ENCODE measurements at regions not wholly inside any gene's neighbourhood (a gene's known extent, or its start where the extent isn't known, plus 50 kb on each side); places are given as distances from the start of the nearest gene placed in this dataset.
"Not testable (repeated sequence)": the region's sequence is repeated elsewhere in the genome, so short reads cannot be mapped to it uniquely, and the experiment has no call there.

DNA sequence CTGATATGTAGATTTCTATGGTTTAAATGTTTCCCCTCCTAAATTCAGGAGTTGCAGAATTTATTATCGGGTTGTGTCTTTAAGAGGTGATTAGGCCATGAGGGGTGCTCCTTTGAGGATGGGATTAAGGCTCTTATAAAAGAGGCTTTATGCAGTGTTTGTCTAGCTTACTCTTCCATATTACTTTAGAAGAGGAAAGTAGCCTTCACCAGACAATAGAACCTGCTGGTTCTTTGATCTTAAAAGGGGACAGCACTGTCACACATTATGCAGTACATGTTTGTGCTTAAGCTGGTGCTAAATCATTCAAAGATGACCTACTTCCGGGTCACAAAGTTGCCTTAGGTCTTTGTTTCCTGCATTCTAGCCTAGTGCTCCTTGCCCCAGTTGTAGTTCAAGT, 81.0 kb downstream of the CPXCR1 start:
- H3K79me2 ChIP-seq (ENCODE audit: insufficient read depth, low read depth) = no peaks in the 10 kb centered on the region
- H3K9ac ChIP-seq = no peak overlapping the region
- H3K36me3 ChIP-seq (ENCODE audit: insufficient read depth) = no peaks in the 10 kb centered on the region
- no peaks in the 10 kb centered on the region for H3K4me1 ChIP-seq (ENCODE audit: low read depth, poor library complexity, severe bottlenecking)
- H4K20me1 ChIP-seq (ENCODE audit: insufficient read depth) = no peaks in the 10 kb centered on the region
- H3K27me3 ChIP-seq (ENCODE audit: insufficient read depth, low read depth) = no peaks in the 10 kb centered on the region
- no peak overlapping the region for H3K4me3 ChIP-seq (IDR thresholded peaks at IDR 0.05; ENCODE audit: insufficient read depth, low read depth, low read length)
- TF ChIP-seq, protein P1, sequence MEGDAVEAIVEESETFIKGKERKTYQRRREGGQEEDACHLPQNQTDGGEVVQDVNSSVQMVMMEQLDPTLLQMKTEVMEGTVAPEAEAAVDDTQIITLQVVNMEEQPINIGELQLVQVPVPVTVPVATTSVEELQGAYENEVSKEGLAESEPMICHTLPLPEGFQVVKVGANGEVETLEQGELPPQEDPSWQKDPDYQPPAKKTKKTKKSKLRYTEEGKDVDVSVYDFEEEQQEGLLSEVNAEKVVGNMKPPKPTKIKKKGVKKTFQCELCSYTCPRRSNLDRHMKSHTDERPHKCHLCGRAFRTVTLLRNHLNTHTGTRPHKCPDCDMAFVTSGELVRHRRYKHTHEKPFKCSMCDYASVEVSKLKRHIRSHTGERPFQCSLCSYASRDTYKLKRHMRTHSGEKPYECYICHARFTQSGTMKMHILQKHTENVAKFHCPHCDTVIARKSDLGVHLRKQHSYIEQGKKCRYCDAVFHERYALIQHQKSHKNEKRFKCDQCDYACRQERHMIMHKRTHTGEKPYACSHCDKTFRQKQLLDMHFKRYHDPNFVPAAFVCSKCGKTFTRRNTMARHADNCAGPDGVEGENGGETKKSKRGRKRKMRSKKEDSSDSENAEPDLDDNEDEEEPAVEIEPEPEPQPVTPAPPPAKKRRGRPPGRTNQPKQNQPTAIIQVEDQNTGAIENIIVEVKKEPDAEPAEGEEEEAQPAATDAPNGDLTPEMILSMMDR (conservative IDR thresholded peaks at IDR 0.05; ENCODE audit: low read depth, low read length) = no peak
- H2AFZ ChIP-seq (ENCODE audit: low read depth) = no peak overlapping the region
- H3K4me2 ChIP-seq = no peak overlapping the region
- H3K27ac ChIP-seq = no peak overlapping the region

DNA sequence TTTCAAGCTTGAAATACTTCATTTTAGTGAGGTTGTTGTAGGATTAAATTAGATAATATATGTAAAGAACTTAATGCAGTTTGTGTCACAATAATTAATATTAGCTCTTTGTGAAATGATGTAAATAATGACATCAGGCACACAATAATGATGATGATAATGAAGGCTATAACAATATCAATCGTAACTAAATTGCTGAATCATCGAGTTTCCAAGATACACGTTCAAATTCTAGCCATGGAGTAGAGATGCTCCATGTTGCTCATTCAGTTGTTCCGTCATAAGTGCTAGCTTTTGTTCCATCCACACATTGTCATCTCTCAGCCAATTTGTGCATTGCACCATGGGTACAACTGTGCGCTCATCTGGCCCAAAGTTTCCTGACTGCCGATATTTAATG, 83.1 kb downstream of the CPXCR1 start:
- no peak overlapping the region for H2AFZ ChIP-seq (ENCODE audit: low read depth)
- no peak overlapping the region for H3K9ac ChIP-seq
- no peak overlapping the region for H3K4me2 ChIP-seq
- H3K27me3 ChIP-seq (ENCODE audit: insufficient read depth, low read depth) = no peaks in the 10 kb centered on the region
- H3K27ac ChIP-seq = no peak overlapping the region
- no peaks in the 10 kb centered on the region for H3K79me2 ChIP-seq (ENCODE audit: insufficient read depth, low read depth)
- no peaks in the 10 kb centered on the region for H4K20me1 ChIP-seq (ENCODE audit: insufficient read depth)
- no peaks in the 10 kb centered on the region for H3K4me1 ChIP-seq (ENCODE audit: low read depth, poor library complexity, severe bottlenecking)
- TF ChIP-seq, protein P1 (conservative IDR thresholded peaks at IDR 0.05; ENCODE audit: low read depth, low read length) = no peak
- no peaks in the 10 kb centered on the region for H3K36me3 ChIP-seq (ENCODE audit: insufficient read depth)
- no peak overlapping the region for H3K4me3 ChIP-seq (IDR thresholded peaks at IDR 0.05; ENCODE audit: insufficient read depth, low read depth, low read length)

GRCh38 chrX:88837721-88838120, 90.7 kb downstream of the CPXCR1 start:
- H3K27ac ChIP-seq; H3K4me2 ChIP-seq; H3K36me3 ChIP-seq (ENCODE audit: insufficient read depth); H4K20me1 ChIP-seq (ENCODE audit: insufficient read depth); H3K4me1 ChIP-seq (ENCODE audit: low read depth, poor library complexity, severe bottlenecking); H3K27me3 ChIP-seq (ENCODE audit: insufficient read depth, low read depth); H2AFZ ChIP-seq (ENCODE audit: low read depth); H3K4me3 ChIP-seq (IDR thresholded peaks at IDR 0.05; ENCODE audit: insufficient read depth, low read depth, low read length); H3K9ac ChIP-seq; H3K79me2 ChIP-seq (ENCODE audit: insufficient read depth, low read depth): not testable (repeated sequence)

DNA sequence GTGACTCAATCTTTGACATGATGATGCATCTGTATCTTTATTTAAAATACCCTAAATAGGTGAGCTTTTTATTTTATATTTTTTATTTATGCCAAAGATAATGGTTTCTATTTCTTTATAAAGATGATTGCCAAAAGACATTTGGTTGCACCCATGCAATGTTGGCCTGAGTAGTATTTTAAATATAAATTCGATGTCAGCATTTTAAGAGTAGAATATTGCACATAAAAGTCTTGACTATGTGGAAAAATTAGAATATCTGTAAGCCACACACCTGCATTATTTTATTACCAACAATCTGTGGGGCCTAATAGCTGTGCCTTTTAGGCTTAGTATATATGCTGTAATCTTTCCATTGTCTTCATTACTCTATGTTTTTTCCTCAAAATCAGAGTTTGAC, 91.4 kb downstream of the CPXCR1 start:
- TF ChIP-seq, protein P1 (conservative IDR thresholded peaks at IDR 0.05; ENCODE audit: low read depth, low read length) = no peak
- H4K20me1 ChIP-seq (ENCODE audit: insufficient read depth) = no peaks in the 10 kb centered on the region
- no peaks in the 10 kb centered on the region for H3K27me3 ChIP-seq (ENCODE audit: insufficient read depth, low read depth)
- H3K79me2 ChIP-seq (ENCODE audit: insufficient read depth, low read depth) = no peaks in the 10 kb centered on the region
- H3K4me2 ChIP-seq = no peak overlapping the region
- H3K9ac ChIP-seq = no peak overlapping the region
- H3K27ac ChIP-seq = no peak overlapping the region
- H3K36me3 ChIP-seq (ENCODE audit: insufficient read depth) = no peaks in the 10 kb centered on the region
- no peak overlapping the region for H2AFZ ChIP-seq (ENCODE audit: low read depth)
- no peak overlapping the region for H3K4me3 ChIP-seq (IDR thresholded peaks at IDR 0.05; ENCODE audit: insufficient read depth, low read depth, low read length)
- no peaks in the 10 kb centered on the region for H3K4me1 ChIP-seq (ENCODE audit: low read depth, poor library complexity, severe bottlenecking)

DNA sequence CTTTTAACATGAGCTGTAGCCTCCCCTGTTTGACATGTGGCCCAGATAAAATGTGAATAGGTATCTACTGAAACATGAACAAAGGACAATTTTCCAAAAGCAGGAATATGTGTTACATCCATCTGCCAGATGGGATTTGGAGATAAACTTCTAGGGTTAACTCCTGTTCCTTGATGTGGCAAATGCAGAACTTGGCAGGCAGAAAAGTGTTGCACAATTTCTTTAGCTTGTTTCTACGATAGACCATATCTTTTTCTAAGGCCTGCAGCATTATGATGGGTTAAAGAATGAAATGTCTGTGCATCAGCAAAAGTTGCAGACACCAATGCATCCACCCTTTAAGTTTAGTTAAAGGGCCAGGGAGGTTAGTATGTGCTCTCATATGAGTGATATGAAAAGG, 96.8 kb downstream of the CPXCR1 start:
- not testable (repeated sequence) for H3K79me2 ChIP-seq (ENCODE audit: insufficient read depth, low read depth); H3K27ac ChIP-seq; H4K20me1 ChIP-seq (ENCODE audit: insufficient read depth); H2AFZ ChIP-seq (ENCODE audit: low read depth); H3K4me3 ChIP-seq (IDR thresholded peaks at IDR 0.05; ENCODE audit: insufficient read depth, low read depth, low read length); H3K9ac ChIP-seq; H3K4me2 ChIP-seq; H3K36me3 ChIP-seq (ENCODE audit: insufficient read depth); H3K4me1 ChIP-seq (ENCODE audit: low read depth, poor library complexity, severe bottlenecking); H3K27me3 ChIP-seq (ENCODE audit: insufficient read depth, low read depth)

Data from KMS-11 (cell line).